K562 (cell line): ENCODE measurements at regions not wholly inside any gene's neighbourhood (a gene's known extent, or its start where the extent isn't known, plus 50 kb on each side); places are given as distances from the start of the nearest gene placed in this dataset.

Source experiments
- ATAC-seq: fragments of 200-7000 bp; cut with Tn5 transposase; 3 replicates; pipeline ENCODE4 v1.9.1; 2020; ENCODE audit warnings: moderate library complexity
- BruUV-seq: library from RNA; stranded (reverse); fragments of 400-500 nt; replicated peaks from 2 replicates; lab custom pipeline; 2021; lab: Mats Ljungman, UMichigan
- CTCF ChIA-PET: fragments of 300-600 bp; formaldehyde crosslinking; extraction: SDS; loops from one replicate; lab custom pipeline; 2021; ENCODE audit warnings: low intra/inter-chr PET ratio; lab: Yijun Ruan, JAX
- POLR2A ChIA-PET: fragments of 300-600, 350-650 bp; sonication (Branson Sonifier 250); formaldehyde crosslinking; extraction: SDS; loops from one replicate; lab custom pipeline; 2021; ENCODE audit warnings: antibody characterized with exemption, inconsistent platforms; lab: Yijun Ruan, JAX
- DNase-seq, 4 experiments: peaks; one replicate each; pipeline versions ENCODE4 v3.0.0 to v3.0.0-alpha.2; 2011 to 2018; ENCODE audit warnings: low spot score in 3 of 4, mixed read lengths in 3 of 4; ENCODE audit errors: extremely low read depth in 1 of 4
- FAIRE-seq: peaks from 2 replicates; lab custom pipeline; 2011; peaks lifted over from hg19 to GRCh38; lab: Jason Lieb, UNC
- H2AFZ ChIP-seq: 2 replicates; pipeline ENCODE4 v1.6.0; 2011; ENCODE audit warnings: low read depth, low read length, control low read depth, inconsistent platforms
- H3K27ac ChIP-seq: fragments of 200-600 bp; 3 replicates; pipeline ENCODE4 v1.8.0; 2011; ENCODE audit warnings: low read depth, mild to moderate bottlenecking, control low read depth, inconsistent platforms, low read length, moderate library complexity, mixed read lengths; ENCODE audit errors: extremely low read depth
- H3K27me3 ChIP-seq, 2 experiments: fragments of 300-600 bp in 1 of 2; 2 replicates in 1 of 2; 3 replicates in 1 of 2; pipeline versions ENCODE4 v1.6.0 to v1.8.0; 2011; ENCODE audit warnings: inconsistent platforms in 2 of 2, low read length in 2 of 2, mild to moderate bottlenecking in 1 of 2, mixed read lengths in 1 of 2, moderate library complexity in 1 of 2; ENCODE audit not compliant: control insufficient read depth in 2 of 2, insufficient read depth in 2 of 2
- H3K36me3 ChIP-seq: fragments of 300-600 bp; 3 replicates; pipeline ENCODE4 v1.8.0; 2011; ENCODE audit warnings: mild to moderate bottlenecking, low read length, inconsistent platforms; ENCODE audit not compliant: control insufficient read depth, insufficient read depth
- H3K4me1 ChIP-seq, 2 experiments: fragments of 200-600 bp in 1 of 2; replicated peaks in 1 of 2; 2 replicates in 1 of 2; 3 replicates in 1 of 2; pipeline versions ENCODE4 v1.5.1 to v1.8.0; 2011; ENCODE audit warnings: inconsistent platforms in 2 of 2, low read length in 2 of 2, mild to moderate bottlenecking in 1 of 2, mixed read lengths in 1 of 2, moderate library complexity in 1 of 2; ENCODE audit not compliant: control insufficient read depth in 2 of 2, insufficient read depth in 2 of 2
- H3K4me2 ChIP-seq: 2 replicates; pipeline ENCODE4 v1.6.1; 2011; ENCODE audit warnings: low read length, control low read depth, inconsistent platforms, mixed read lengths; ENCODE audit not compliant: insufficient read depth
- H3K4me3 ChIP-seq: fragments of 200-600 bp; sonication (generic), shearing (Covaris generic); 2 replicates; pipeline ENCODE4 v1.5.1; 2016; ENCODE audit warnings: control low read depth, inconsistent platforms
- H3K79me2 ChIP-seq: fragments of 200-600 bp; 3 replicates; pipeline ENCODE4 v1.8.0; 2011; ENCODE audit warnings: low read length, inconsistent platforms; ENCODE audit not compliant: control insufficient read depth, insufficient read depth
- H3K9ac ChIP-seq, 2 experiments: 2 replicates each; pipeline versions ENCODE4 v1.6.0 to v1.6.1; 2011; ENCODE audit warnings: low read depth in 2 of 2, low read length in 2 of 2, control low read depth in 1 of 2, inconsistent platforms in 1 of 2, mild to moderate bottlenecking in 1 of 2, mixed read lengths in 1 of 2; ENCODE audit not compliant: insufficient read depth in 1 of 2
- H3K9me1 ChIP-seq: one replicate; pipeline ENCODE4 v1.6.0; 2011; ENCODE audit warnings: inconsistent platforms, mild to moderate bottlenecking, low read length, moderate library complexity; ENCODE audit not compliant: control insufficient read depth, insufficient read depth
- H3K9me3 ChIP-seq: replicated peaks from 2 replicates; pipeline ENCODE4 v1.5.1; 2011; ENCODE audit warnings: low read depth, low read length, inconsistent platforms; ENCODE audit not compliant: control insufficient read depth, insufficient read depth
- H4K20me1 ChIP-seq: replicated peaks from 2 replicates; pipeline ENCODE4 v1.6.1; 2011; ENCODE audit warnings: low read length, inconsistent platforms, mixed read lengths; ENCODE audit not compliant: control insufficient read depth, insufficient read depth
- BHLHE40 ChIP-seq: IDR thresholded peaks from 2 replicates; pipeline ENCODE4 v1.6.1; 2011; ENCODE audit warnings: low read length, improper control_type of control experiment
- ESRRA ChIP-seq: fragments of 450-650 bp; IDR thresholded peaks from 2 replicates; pipeline ENCODE4 v1.6.1; 2014; ENCODE audit warnings: low read depth, mild to moderate bottlenecking, moderate library complexity, borderline replicate concordance
- MAFF ChIP-seq: IDR thresholded peaks from 2 replicates; pipeline ENCODE4 v1.6.1; 2012; ENCODE audit warnings: low read length, improper control_type of control experiment
- NFYB ChIP-seq: IDR thresholded peaks from 2 replicates; pipeline ENCODE4 v1.6.1; 2011; ENCODE audit warnings: mild to moderate bottlenecking, moderate library complexity; ENCODE audit not compliant: insufficient read length; ENCODE audit errors: extremely low read depth
- RBM25 ChIP-seq: fragments of 200-400 bp; formaldehyde crosslinking; IDR thresholded peaks from 2 replicates; pipeline ENCODE4 v1.6.1; 2018; ENCODE audit warnings: low read length, low read depth, moderate library complexity; ENCODE audit not compliant: severe bottlenecking
- ZNF316 ChIP-seq: fragments of 450-650 bp; IDR thresholded peaks from 2 replicates; pipeline ENCODE4 v1.6.1; 2016
- ZSCAN32 ChIP-seq: fragments of 450-650 bp; formaldehyde crosslinking; IDR thresholded peaks from 2 replicates; pipeline ENCODE4 v1.4.0; 2020; ENCODE audit warnings: mild to moderate bottlenecking, moderate library complexity
- in situ Hi-C: fragments of 300-500 bp; cut with MboI; formaldehyde crosslinking; loops from 4 replicates; pipeline ENCODE4 v1.15.0; 2018; ENCODE audit warnings: inconsistent platforms, mixed read lengths
- intact Hi-C: fragments of 100-400 bp; cut with micrococcal nuclease; formaldehyde crosslinking; loops from 2 replicates; pipeline ENCODE4 v1.14.2; 2022
- TF ChIP-seq, protein P1 (sequence below): sonication (generic); formaldehyde crosslinking; IDR thresholded peaks from 2 replicates; pipeline ENCODE4 v1.8.0; 2022; ENCODE audit warnings: mild to moderate bottlenecking, missing genetic modification reagents, borderline replicate concordance
- TF ChIP-seq, protein P2 (sequence below): fragments of 250-450 bp; sonication (Bioruptor Pico); IDR thresholded peaks from 2 replicates; pipeline ENCODE4 v1.4.0; 2020; ENCODE audit warnings: borderline replicate concordance

DNA sequence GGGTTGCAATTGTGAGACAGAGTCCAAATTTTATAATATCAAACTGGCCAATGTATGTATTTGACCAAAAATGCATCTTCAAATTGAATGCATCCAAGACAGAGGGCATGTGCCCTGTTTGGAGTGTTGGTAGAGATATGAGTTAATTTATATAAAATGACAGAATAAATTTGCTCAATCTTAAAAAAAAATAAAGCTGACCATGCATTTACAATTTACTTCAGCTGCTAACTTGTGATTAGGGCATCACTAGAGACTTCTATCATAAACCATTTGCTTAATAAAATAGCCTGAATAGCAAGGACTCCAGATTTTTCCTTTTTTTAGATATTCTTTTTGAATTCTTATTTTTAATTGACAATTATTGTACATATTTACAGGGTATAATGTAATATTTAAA is 1345.8 kb downstream of the CDH11 start:
- H3K79me2 ChIP-seq, result no peaks in the 10 kb centered on the region
- ATAC-seq (no peak), DNase-seq (no peak), FAIRE-seq (no peak)
- H3K4me3 ChIP-seq, result no peak overlapping the region
- no TSS peak for BruUV-seq
- no peaks in the 10 kb centered on the region for H3K27me3 ChIP-seq
- in situ Hi-C loops (no loop called here), intact Hi-C loops (no loop called here)
- no peak overlapping the region for H3K4me2 ChIP-seq
- no peaks in the 10 kb centered on the region for H3K9me3 ChIP-seq
- TF ChIP-seq ESRRA (no peak), ZSCAN32 (CRISPR knock-in tag) (no peak), MAFF (peak; percentile 19; the same call in 1 of the 2 replicates), RBM25 (no peak), NFYB (no peak), BHLHE40 (no peak), ZNF316 (peak; percentile 46)
- TF ChIP-seq, protein P1, sequence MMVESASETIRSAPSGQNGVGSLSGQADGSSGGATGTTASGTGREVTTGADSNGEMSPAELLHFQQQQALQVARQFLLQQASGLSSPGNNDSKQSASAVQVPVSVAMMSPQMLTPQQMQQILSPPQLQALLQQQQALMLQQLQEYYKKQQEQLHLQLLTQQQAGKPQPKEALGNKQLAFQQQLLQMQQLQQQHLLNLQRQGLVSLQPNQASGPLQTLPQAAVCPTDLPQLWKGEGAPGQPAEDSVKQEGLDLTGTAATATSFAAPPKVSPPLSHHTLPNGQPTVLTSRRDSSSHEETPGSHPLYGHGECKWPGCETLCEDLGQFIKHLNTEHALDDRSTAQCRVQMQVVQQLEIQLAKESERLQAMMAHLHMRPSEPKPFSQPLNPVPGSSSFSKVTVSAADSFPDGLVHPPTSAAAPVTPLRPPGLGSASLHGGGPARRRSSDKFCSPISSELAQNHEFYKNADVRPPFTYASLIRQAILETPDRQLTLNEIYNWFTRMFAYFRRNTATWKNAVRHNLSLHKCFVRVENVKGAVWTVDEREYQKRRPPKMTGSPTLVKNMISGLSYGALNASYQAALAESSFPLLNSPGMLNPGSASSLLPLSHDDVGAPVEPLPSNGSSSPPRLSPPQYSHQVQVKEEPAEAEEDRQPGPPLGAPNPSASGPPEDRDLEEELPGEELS (CRISPR knock-in tag), result no peak
- TF ChIP-seq, protein P2, sequence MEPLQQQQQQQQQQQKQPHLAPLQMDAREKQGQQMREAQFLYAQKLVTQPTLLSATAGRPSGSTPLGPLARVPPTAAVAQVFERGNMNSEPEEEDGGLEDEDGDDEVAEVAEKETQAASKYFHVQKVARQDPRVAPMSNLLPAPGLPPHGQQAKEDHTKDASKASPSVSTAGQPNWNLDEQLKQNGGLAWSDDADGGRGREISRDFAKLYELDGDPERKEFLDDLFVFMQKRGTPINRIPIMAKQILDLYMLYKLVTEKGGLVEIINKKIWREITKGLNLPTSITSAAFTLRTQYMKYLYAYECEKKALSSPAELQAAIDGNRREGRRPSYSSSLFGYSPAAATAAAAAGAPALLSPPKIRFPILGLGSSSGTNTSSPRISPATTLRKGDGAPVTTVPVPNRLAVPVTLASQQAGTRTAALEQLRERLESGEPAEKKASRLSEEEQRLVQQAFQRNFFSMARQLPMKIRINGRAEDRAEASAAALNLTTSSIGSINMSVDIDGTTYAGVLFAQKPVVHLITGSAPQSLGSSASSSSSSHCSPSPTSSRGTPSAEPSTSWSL (CRISPR knock-in tag), result no peak
- no peaks in the 10 kb centered on the region for H3K4me1 ChIP-seq
- no peak overlapping the region for H3K9ac ChIP-seq
- H3K36me3 ChIP-seq, result no peaks in the 10 kb centered on the region
- H3K9me1 ChIP-seq, result no peaks in the 10 kb centered on the region
- H2AFZ ChIP-seq, result no peak overlapping the region
- ChIA-PET POLR2A (no interaction called here), CTCF (no interaction called here)
- no peaks in the 10 kb centered on the region for H4K20me1 ChIP-seq
- H3K27ac ChIP-seq, result no peak overlapping the region
